ENCODE measurements at regions not wholly inside any gene's neighbourhood (a gene's known extent, or its start where the extent isn't known, plus 50 kb on each side); places are given as distances from the start of the nearest gene placed in this dataset.
A peak's percentile ranks its signal among the peaks of the same experiment; 100 is the strongest.

DNA sequence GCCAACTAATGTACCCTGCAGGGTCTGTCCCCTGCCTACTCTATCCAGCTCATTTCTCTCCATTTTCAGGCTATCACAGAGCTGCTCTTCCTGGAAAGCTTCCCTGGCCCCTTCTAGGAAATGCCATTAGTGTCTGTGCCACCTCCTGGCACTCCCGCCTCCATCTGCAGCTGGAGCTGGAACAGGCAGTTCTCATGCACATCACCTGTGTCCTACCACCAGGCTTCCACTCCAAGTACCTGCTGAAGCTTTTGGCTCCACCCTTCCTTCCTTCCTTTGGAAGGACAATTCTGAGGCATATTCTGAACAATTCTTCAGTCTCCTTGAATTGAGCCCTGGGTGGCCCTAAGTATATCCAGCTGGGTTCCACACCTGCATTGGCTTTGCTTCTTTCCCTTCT, 156.2 kb upstream of the ZNF618 start:
- ChIA-PET CTCF (interaction anchor here (1.0 to 1.2 kb wide), 3 partner anchors 17 to 411 kb away, joined by 3 to 7 read pairs (median 4); no protein-coding TSS in a partner anchor), POLR2A (no interaction called here)
- H3K27ac ChIP-seq (ENCODE audit: extremely low read depth, low read depth, low read length), result no peak overlapping the region

DNA sequence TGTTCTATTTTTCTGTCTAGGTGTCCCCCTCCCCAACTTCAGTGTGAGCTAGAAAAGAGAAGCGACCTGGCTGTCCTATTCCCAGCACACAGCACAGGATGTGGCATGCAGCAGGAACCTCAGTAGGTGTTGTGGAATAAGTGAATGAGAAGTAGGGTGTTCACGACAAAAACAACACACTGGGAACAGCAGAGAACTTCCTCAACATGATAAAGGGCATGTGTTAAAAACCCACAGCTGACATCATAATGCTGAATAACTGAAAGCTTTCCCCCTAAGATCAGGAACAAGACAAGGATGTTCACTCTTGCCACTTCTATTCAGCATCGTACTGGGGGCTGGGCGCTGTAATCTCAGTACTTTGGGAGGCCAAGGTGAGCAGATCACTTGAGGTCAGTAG, 155.6 kb upstream of the ZNF618 start:
- H3K27ac ChIP-seq (ENCODE audit: extremely low read depth, low read depth, low read length), result no peak overlapping the region
- H3K36me3 ChIP-seq (ENCODE audit: control insufficient read depth in 2 of 2, insufficient read depth in 1 of 2, low read length in 2 of 2), result no peaks in the 10 kb centered on the region
- H3K4me1 ChIP-seq (ENCODE audit: control insufficient read depth, insufficient read depth, low read length), result no peaks in the 10 kb centered on the region
- CTCF ChIA-PET, result interaction anchor here (1.0 to 2.2 kb wide), 3 partner anchors 17 to 412 kb away, joined by 3 to 8 read pairs (median 4); no protein-coding TSS in a partner anchor
- POLR2A ChIA-PET, result no interaction called here
- TF ChIP-seq ZNF510 (tag by site-specific recombination; IDR thresholded peaks at IDR 0.05; ENCODE audit: insufficient replicate concordance) (no peak), ZIC2 (tag by site-specific recombination; IDR thresholded peaks at IDR 0.05) (peak; percentile 70)
- no peak overlapping the region for H3K4me3 ChIP-seq (ENCODE audit: low read depth, low read length)
- H3K9me3 ChIP-seq (ENCODE audit: control insufficient read depth, insufficient read depth, low read depth, low read length), result no peaks in the 10 kb centered on the region

More for the DNA sequence above, 156.2 kb upstream of the ZNF618 start:
- no peak for TF ChIP-seq ZNF112 (tag by site-specific recombination; IDR thresholded peaks at IDR 0.05)
- TF ChIP-seq, protein P1, sequence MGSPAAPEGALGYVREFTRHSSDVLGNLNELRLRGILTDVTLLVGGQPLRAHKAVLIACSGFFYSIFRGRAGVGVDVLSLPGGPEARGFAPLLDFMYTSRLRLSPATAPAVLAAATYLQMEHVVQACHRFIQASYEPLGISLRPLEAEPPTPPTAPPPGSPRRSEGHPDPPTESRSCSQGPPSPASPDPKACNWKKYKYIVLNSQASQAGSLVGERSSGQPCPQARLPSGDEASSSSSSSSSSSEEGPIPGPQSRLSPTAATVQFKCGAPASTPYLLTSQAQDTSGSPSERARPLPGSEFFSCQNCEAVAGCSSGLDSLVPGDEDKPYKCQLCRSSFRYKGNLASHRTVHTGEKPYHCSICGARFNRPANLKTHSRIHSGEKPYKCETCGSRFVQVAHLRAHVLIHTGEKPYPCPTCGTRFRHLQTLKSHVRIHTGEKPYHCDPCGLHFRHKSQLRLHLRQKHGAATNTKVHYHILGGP (tag by site-specific recombination; IDR thresholded peaks at IDR 0.05), result peak; percentile 78
- Histone ChIP-seq H3K36me3 (ENCODE audit: control insufficient read depth in 2 of 2, insufficient read depth in 1 of 2, low read length in 2 of 2) (no peaks in the 10 kb centered on the region), H3K4me1 (ENCODE audit: control insufficient read depth, insufficient read depth, low read length) (no peaks in the 10 kb centered on the region), H3K4me3 (ENCODE audit: low read depth, low read length) (no peak overlapping the region), H3K9me3 (ENCODE audit: control insufficient read depth, insufficient read depth, low read depth, low read length) (no peaks in the 10 kb centered on the region)

DNA sequence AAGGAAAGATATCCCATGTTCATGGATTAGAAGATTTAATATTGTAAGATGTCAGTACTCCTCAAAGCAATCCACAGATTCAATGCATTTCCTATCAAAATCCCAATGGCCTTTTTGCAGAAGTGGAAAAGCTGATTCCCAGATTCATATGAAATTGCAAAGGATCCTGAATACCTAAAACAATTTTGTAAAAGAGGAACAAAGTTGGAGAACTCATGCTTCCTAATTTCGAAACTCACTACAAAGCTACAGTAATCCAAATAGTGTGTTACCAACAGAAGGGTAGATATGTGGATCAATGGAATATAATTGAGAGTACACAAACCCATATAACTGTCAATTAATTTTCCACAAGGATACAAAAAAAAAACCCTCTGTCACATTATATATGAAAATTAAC, 154.3 kb upstream of the ZNF618 start:
- Histone ChIP-seq H3K36me3 (ENCODE audit: control insufficient read depth in 2 of 2, insufficient read depth in 1 of 2, low read length in 2 of 2) (no peaks in the 10 kb centered on the region), H3K9me3 (ENCODE audit: control insufficient read depth, insufficient read depth, low read depth, low read length) (no peaks in the 10 kb centered on the region), H3K27ac (ENCODE audit: extremely low read depth, low read depth, low read length) (no peak overlapping the region), H3K4me3 (ENCODE audit: low read depth, low read length) (no peak overlapping the region), H3K4me1 (ENCODE audit: control insufficient read depth, insufficient read depth, low read length) (no peaks in the 10 kb centered on the region)
- ChIA-PET CTCF (interaction anchor here (0.6 to 2.2 kb wide), 6 partner anchors 15 to 421 kb away, joined by 3 to 8 read pairs (median 3); no protein-coding TSS in a partner anchor), POLR2A (no interaction called here)
- TF ChIP-seq ZNF133 (tag by site-specific recombination; IDR thresholded peaks at IDR 0.05) (no peak), ZNF48 (tag by site-specific recombination; IDR thresholded peaks at IDR 0.05) (no peak), ZNF768 (tag by site-specific recombination; IDR thresholded peaks at IDR 0.05) (no peak), ZNF677 (tag by site-specific recombination; IDR thresholded peaks at IDR 0.05) (no peak), ZNF394 (tag by site-specific recombination; IDR thresholded peaks at IDR 0.05; ENCODE audit: borderline replicate concordance) (no peak), ZNF114 (tag by site-specific recombination; IDR thresholded peaks at IDR 0.05) (no peak), ZNF341 (tag by site-specific recombination; IDR thresholded peaks at IDR 0.05; ENCODE audit: low read depth) (no peak), ZNF473 (tag by site-specific recombination; IDR thresholded peaks at IDR 0.05) (no peak), ZNF391 (tag by site-specific recombination; IDR thresholded peaks at IDR 0.05; ENCODE audit: borderline replicate concordance, low read depth) (no peak), RBAK (tag by site-specific recombination; IDR thresholded peaks at IDR 0.05) (no peak), ZNF292 (tag by site-specific recombination; IDR thresholded peaks at IDR 0.05; ENCODE audit: borderline replicate concordance, low read depth) (no peak), ZNF214 (tag by site-specific recombination; IDR thresholded peaks at IDR 0.05; ENCODE audit: borderline replicate concordance) (no peak), ZNF132 (tag by site-specific recombination; IDR thresholded peaks at IDR 0.05; ENCODE audit: borderline replicate concordance) (no peak), ZNF24 (tag by site-specific recombination; IDR thresholded peaks at IDR 0.05) (no peak), ZBTB17 (tag by site-specific recombination; IDR thresholded peaks at IDR 0.05) (no peak), ZNF530 (tag by site-specific recombination; IDR thresholded peaks at IDR 0.05; ENCODE audit: low read depth) (no peak)
- TF ChIP-seq, protein P2, sequence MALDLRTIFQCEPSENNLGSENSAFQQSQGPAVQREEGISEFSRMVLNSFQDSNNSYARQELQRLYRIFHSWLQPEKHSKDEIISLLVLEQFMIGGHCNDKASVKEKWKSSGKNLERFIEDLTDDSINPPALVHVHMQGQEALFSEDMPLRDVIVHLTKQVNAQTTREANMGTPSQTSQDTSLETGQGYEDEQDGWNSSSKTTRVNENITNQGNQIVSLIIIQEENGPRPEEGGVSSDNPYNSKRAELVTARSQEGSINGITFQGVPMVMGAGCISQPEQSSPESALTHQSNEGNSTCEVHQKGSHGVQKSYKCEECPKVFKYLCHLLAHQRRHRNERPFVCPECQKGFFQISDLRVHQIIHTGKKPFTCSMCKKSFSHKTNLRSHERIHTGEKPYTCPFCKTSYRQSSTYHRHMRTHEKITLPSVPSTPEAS (tag by site-specific recombination; IDR thresholded peaks at IDR 0.05), result no peak
- TF ChIP-seq, protein P3, sequence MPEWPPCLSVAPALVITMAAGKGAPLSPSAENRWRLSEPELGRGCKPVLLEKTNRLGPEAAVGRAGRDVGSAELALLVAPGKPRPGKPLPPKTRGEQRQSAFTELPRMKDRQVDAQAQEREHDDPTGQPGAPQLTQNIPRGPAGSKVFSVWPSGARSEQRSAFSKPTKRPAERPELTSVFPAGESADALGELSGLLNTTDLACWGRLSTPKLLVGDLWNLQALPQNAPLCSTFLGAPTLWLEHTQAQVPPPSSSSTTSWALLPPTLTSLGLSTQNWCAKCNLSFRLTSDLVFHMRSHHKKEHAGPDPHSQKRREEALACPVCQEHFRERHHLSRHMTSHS (tag by site-specific recombination; IDR thresholded peaks at IDR 0.05), result no peak
- TF ChIP-seq, protein P4, sequence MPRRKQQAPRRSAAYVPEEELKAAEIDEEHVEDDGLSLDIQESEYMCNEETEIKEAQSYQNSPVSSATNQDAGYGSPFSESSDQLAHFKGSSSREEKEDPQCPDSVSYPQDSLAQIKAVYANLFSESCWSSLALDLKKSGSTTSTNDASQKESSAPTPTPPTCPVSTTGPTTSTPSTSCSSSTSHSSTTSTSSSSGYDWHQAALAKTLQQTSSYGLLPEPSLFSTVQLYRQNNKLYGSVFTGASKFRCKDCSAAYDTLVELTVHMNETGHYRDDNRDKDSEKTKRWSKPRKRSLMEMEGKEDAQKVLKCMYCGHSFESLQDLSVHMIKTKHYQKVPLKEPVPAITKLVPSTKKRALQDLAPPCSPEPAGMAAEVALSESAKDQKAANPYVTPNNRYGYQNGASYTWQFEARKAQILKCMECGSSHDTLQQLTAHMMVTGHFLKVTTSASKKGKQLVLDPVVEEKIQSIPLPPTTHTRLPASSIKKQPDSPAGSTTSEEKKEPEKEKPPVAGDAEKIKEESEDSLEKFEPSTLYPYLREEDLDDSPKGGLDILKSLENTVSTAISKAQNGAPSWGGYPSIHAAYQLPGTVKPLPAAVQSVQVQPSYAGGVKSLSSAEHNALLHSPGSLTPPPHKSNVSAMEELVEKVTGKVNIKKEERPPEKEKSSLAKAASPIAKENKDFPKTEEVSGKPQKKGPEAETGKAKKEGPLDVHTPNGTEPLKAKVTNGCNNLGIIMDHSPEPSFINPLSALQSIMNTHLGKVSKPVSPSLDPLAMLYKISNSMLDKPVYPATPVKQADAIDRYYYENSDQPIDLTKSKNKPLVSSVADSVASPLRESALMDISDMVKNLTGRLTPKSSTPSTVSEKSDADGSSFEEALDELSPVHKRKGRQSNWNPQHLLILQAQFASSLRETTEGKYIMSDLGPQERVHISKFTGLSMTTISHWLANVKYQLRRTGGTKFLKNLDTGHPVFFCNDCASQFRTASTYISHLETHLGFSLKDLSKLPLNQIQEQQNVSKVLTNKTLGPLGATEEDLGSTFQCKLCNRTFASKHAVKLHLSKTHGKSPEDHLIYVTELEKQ (tag by site-specific recombination; IDR thresholded peaks at IDR 0.05; ENCODE audit: borderline replicate concordance), result no peak
